ENCODE measurements at regions not wholly inside any gene's neighbourhood (a gene's known extent, or its start where the extent isn't known, plus 50 kb on each side); places are given as distances from the start of the nearest gene placed in this dataset.

GRCh38 chr10:43869669-43870322 lies 221.1 kb upstream of the ZNF32 start:
- no peak for DNase-seq (ENCODE audit: low spot score)

- no peak for DNase-seq (ENCODE audit: low spot score)
These were observed 220.3 kb upstream of the ZNF32 start for GRCh38 chr10:43868952-43869351.

- DNase-seq (ENCODE audit: low spot score), result no peak
These were observed 219.2 kb upstream of the ZNF32 start for GRCh38 chr10:43867667-43868565.

GRCh38 chr10:43867113-43867512 lies 218.4 kb upstream of the ZNF32 start:
- DNase-seq (ENCODE audit: low spot score), result no peak

- DNase-seq (ENCODE audit: low spot score), result no peak
These were observed 218.0 kb upstream of the ZNF32 start for GRCh38 chr10:43866712-43867111.

GRCh38 chr10:43865265-43866135 lies 216.8 kb upstream of the ZNF32 start:
- no peak for DNase-seq (ENCODE audit: low spot score)

- DNase-seq (ENCODE audit: low spot score), result no peak
These were observed 216.0 kb upstream of the ZNF32 start for GRCh38 chr10:43864656-43865055.

GRCh38 chr10:43863859-43864591 lies 215.3 kb upstream of the ZNF32 start:
- DNase-seq (ENCODE audit: low spot score), result no peak

GRCh38 chr10:43863270-43863669 lies 214.6 kb upstream of the ZNF32 start:
- DNase-seq (ENCODE audit: low spot score), result no peak

GRCh38 chr10:43862756-43863155 lies 214.1 kb upstream of the ZNF32 start:
- DNase-seq (ENCODE audit: low spot score), result no peak

- no peak for DNase-seq (ENCODE audit: low spot score)
These were observed 213.5 kb upstream of the ZNF32 start for GRCh38 chr10:43861966-43862751.

GRCh38 chr10:43859016-43859525 lies 210.4 kb upstream of the ZNF32 start:
- DNase-seq (ENCODE audit: low spot score), result no peak

GRCh38 chr10:43857931-43858315 lies 209.2 kb upstream of the ZNF32 start:
- no peak for DNase-seq (ENCODE audit: low spot score)

GRCh38 chr10:43857206-43857930 lies 208.7 kb upstream of the ZNF32 start:
- DNase-seq (ENCODE audit: low spot score), result no peak

GRCh38 chr10:43856299-43856698 lies 207.6 kb upstream of the ZNF32 start:
- DNase-seq (ENCODE audit: low spot score), result no peak

- DNase-seq (ENCODE audit: low spot score), result no peak
These were observed 207.1 kb upstream of the ZNF32 start for GRCh38 chr10:43855667-43856210.

- DNase-seq (ENCODE audit: low spot score), result no peak
These were observed 205.3 kb upstream of the ZNF32 start for GRCh38 chr10:43854007-43854406.

GRCh38 chr10:43853369-43853768 lies 204.7 kb upstream of the ZNF32 start:
- DNase-seq (ENCODE audit: low spot score), result no peak

- no peak for DNase-seq (ENCODE audit: low spot score)
These were observed 204.0 kb upstream of the ZNF32 start for GRCh38 chr10:43852644-43853214.
